HepG2 (cell line): ENCODE measurements at regions not wholly inside any gene's neighbourhood (a gene's known extent, or its start where the extent isn't known, plus 50 kb on each side); places are given as distances from the start of the nearest gene placed in this dataset.

Experiments used
- ASH2L ChIP-seq: fragments of 300-600, 200-600 bp; sonication (generic); IDR thresholded peaks from 2 replicates; pipeline ENCODE4 v1.7.0; 2017; ENCODE audit warnings: low read depth, mild to moderate bottlenecking, moderate library complexity, mixed read lengths, low read length; ENCODE audit not compliant: insufficient read length
- CEBPB ChIP-seq: IDR thresholded peaks from 2 replicates; pipeline ENCODE4 v1.6.1; 2011; ENCODE audit warnings: low read depth, low read length, improper control_type of control experiment, borderline replicate concordance
- CEBPG ChIP-seq: IDR thresholded peaks from 2 replicates; pipeline ENCODE4 v1.6.1; 2016
- ESRRA ChIP-seq: sonication (generic); formaldehyde crosslinking; IDR thresholded peaks from 2 replicates; pipeline ENCODE4 v1.5.1; 2020; ENCODE audit warnings: mild to moderate bottlenecking, low read depth, missing genetic modification reagents
- KLF13 ChIP-seq: sonication (generic); formaldehyde crosslinking; IDR thresholded peaks from 2 replicates; pipeline ENCODE4 v1.4.0; 2020; ENCODE audit warnings: mild to moderate bottlenecking, missing genetic modification reagents
- NCOA5 ChIP-seq: sonication (generic); formaldehyde crosslinking; IDR thresholded peaks from 2 replicates; pipeline ENCODE4 v1.4.0; 2020; ENCODE audit warnings: missing genetic modification reagents
- SALL2 ChIP-seq: sonication (generic); formaldehyde crosslinking; IDR thresholded peaks from 2 replicates; pipeline ENCODE4 v1.8.1; 2023; ENCODE audit warnings: mild to moderate bottlenecking, missing genetic modification reagents, inconsistent platforms
- SIX1 ChIP-seq: sonication (generic); formaldehyde crosslinking; IDR thresholded peaks from 2 replicates; pipeline ENCODE4 v1.4.0; 2020; ENCODE audit warnings: missing genetic modification reagents, borderline replicate concordance
- SP2 ChIP-seq: sonication (generic); formaldehyde crosslinking; IDR thresholded peaks from 2 replicates; pipeline ENCODE4 v1.5.1; 2020; ENCODE audit warnings: mild to moderate bottlenecking, missing genetic modification reagents
- STAT5B ChIP-seq: sonication (generic); formaldehyde crosslinking; IDR thresholded peaks from 2 replicates; pipeline ENCODE4 v1.4.0; 2020; ENCODE audit warnings: missing genetic modification reagents
- TEAD3 ChIP-seq: optimal IDR thresholded peaks from 2 replicates; pipeline ENCODE3; 2016; ENCODE audit warnings: borderline replicate concordance
- ZBTB3 ChIP-seq: sonication (generic); formaldehyde crosslinking; IDR thresholded peaks from 2 replicates; pipeline ENCODE4 v1.4.0; 2020; ENCODE audit warnings: low read depth, mild to moderate bottlenecking, moderate library complexity, missing genetic modification reagents, borderline replicate concordance
- ZNF138 ChIP-seq: sonication (generic); formaldehyde crosslinking; IDR thresholded peaks from 2 replicates; pipeline ENCODE4 v1.5.0; 2020; ENCODE audit warnings: mild to moderate bottlenecking, low read depth, missing genetic modification reagents
- ZNF17 ChIP-seq: sonication (generic); formaldehyde crosslinking; IDR thresholded peaks from 2 replicates; pipeline ENCODE4 v1.5.0; 2020; ENCODE audit warnings: mild to moderate bottlenecking, missing genetic modification reagents
- ZNF678 ChIP-seq: sonication (generic); formaldehyde crosslinking; IDR thresholded peaks from 2 replicates; pipeline ENCODE4 v1.4.0; 2020; ENCODE audit warnings: mild to moderate bottlenecking, missing genetic modification reagents
- ZNF777 ChIP-seq: sonication (generic); formaldehyde crosslinking; IDR thresholded peaks from 2 replicates; pipeline ENCODE4 v1.4.0; 2020; ENCODE audit warnings: missing genetic modification reagents
- ZNF781 ChIP-seq: sonication (generic); formaldehyde crosslinking; IDR thresholded peaks from 2 replicates; pipeline ENCODE4 v1.5.1; 2020; ENCODE audit warnings: borderline replicate concordance, mild to moderate bottlenecking, missing genetic modification reagents; ENCODE audit errors: not compliant biosample characterization
- ZNF839 ChIP-seq: sonication (generic); formaldehyde crosslinking; IDR thresholded peaks from 2 replicates; pipeline ENCODE4 v1.4.0; 2020; ENCODE audit warnings: missing genetic modification reagents, mild to moderate bottlenecking, borderline replicate concordance
- ZSCAN22 ChIP-seq: sonication (generic); formaldehyde crosslinking; IDR thresholded peaks from 2 replicates; pipeline ENCODE4 v1.4.0; 2020; ENCODE audit warnings: mild to moderate bottlenecking, missing genetic modification reagents
- TF ChIP-seq, protein P1 (sequence below): IDR thresholded peaks from 2 replicates; pipeline ENCODE4 v1.4.0; 2020; ENCODE audit warnings: mild to moderate bottlenecking, missing genetic modification reagents
- TF ChIP-seq, protein P2 (sequence below): sonication (generic); formaldehyde crosslinking; IDR thresholded peaks from 2 replicates; pipeline ENCODE4 v1.5.0; 2020; ENCODE audit warnings: missing genetic modification reagents
- TF ChIP-seq, protein P3 (sequence below): sonication (generic); formaldehyde crosslinking; IDR thresholded peaks from 2 replicates; pipeline ENCODE4 v1.5.0; 2020; ENCODE audit warnings: mild to moderate bottlenecking, missing genetic modification reagents
- TF ChIP-seq, protein P4 (sequence below): IDR thresholded peaks from 2 replicates; pipeline ENCODE4 v1.6.1; 2016; ENCODE audit warnings: low read depth

DNA sequence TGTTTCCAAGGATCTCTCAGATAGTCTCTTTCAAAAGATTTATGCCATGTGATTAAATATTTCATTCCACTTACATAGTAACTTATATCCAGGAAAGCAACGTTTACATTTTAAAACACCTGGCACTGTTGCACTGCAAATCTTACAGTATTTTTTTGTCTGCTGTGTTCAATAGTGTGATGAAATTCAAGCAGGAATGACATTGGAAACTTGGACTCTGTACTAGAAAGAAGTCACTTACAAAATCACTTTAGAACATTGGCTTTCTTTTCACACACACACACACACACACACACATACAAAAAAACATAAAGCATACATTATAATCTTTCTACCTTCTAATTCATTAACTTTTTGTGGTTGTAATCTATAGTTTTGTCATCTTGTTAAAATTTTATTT, 66.2 kb upstream of the USP15 start (continued):
- no peak for TF ChIP-seq ZNF839
- no peak for TF ChIP-seq STAT5B
- TF ChIP-seq, protein P1, sequence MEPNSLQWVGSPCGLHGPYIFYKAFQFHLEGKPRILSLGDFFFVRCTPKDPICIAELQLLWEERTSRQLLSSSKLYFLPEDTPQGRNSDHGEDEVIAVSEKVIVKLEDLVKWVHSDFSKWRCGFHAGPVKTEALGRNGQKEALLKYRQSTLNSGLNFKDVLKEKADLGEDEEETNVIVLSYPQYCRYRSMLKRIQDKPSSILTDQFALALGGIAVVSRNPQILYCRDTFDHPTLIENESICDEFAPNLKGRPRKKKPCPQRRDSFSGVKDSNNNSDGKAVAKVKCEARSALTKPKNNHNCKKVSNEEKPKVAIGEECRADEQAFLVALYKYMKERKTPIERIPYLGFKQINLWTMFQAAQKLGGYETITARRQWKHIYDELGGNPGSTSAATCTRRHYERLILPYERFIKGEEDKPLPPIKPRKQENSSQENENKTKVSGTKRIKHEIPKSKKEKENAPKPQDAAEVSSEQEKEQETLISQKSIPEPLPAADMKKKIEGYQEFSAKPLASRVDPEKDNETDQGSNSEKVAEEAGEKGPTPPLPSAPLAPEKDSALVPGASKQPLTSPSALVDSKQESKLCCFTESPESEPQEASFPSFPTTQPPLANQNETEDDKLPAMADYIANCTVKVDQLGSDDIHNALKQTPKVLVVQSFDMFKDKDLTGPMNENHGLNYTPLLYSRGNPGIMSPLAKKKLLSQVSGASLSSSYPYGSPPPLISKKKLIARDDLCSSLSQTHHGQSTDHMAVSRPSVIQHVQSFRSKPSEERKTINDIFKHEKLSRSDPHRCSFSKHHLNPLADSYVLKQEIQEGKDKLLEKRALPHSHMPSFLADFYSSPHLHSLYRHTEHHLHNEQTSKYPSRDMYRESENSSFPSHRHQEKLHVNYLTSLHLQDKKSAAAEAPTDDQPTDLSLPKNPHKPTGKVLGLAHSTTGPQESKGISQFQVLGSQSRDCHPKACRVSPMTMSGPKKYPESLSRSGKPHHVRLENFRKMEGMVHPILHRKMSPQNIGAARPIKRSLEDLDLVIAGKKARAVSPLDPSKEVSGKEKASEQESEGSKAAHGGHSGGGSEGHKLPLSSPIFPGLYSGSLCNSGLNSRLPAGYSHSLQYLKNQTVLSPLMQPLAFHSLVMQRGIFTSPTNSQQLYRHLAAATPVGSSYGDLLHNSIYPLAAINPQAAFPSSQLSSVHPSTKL (CRISPR knock-in tag): peak; percentile 38; the same call in 1 of the 2 replicates
- TF ChIP-seq SALL2 (CRISPR knock-in tag): no peak
- no peak for TF ChIP-seq KLF13
- no peak for TF ChIP-seq ZNF678 (CRISPR knock-in tag)
- no peak for TF ChIP-seq ESRRA (CRISPR knock-in tag)
- no peak for TF ChIP-seq ZNF138 (CRISPR knock-in tag)
- no peak for TF ChIP-seq ZNF781
- no peak for TF ChIP-seq ZNF777 (CRISPR knock-in tag)
- no peak for TF ChIP-seq ASH2L
- TF ChIP-seq, protein P2, sequence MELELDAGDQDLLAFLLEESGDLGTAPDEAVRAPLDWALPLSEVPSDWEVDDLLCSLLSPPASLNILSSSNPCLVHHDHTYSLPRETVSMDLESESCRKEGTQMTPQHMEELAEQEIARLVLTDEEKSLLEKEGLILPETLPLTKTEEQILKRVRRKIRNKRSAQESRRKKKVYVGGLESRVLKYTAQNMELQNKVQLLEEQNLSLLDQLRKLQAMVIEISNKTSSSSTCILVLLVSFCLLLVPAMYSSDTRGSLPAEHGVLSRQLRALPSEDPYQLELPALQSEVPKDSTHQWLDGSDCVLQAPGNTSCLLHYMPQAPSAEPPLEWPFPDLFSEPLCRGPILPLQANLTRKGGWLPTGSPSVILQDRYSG (CRISPR knock-in tag): no peak
- no peak for TF ChIP-seq SP2 (CRISPR knock-in tag)
- TF ChIP-seq, protein P3, sequence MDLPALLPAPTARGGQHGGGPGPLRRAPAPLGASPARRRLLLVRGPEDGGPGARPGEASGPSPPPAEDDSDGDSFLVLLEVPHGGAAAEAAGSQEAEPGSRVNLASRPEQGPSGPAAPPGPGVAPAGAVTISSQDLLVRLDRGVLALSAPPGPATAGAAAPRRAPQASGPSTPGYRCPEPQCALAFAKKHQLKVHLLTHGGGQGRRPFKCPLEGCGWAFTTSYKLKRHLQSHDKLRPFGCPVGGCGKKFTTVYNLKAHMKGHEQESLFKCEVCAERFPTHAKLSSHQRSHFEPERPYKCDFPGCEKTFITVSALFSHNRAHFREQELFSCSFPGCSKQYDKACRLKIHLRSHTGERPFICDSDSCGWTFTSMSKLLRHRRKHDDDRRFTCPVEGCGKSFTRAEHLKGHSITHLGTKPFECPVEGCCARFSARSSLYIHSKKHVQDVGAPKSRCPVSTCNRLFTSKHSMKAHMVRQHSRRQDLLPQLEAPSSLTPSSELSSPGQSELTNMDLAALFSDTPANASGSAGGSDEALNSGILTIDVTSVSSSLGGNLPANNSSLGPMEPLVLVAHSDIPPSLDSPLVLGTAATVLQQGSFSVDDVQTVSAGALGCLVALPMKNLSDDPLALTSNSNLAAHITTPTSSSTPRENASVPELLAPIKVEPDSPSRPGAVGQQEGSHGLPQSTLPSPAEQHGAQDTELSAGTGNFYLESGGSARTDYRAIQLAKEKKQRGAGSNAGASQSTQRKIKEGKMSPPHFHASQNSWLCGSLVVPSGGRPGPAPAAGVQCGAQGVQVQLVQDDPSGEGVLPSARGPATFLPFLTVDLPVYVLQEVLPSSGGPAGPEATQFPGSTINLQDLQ (CRISPR knock-in tag): no peak
- TF ChIP-seq TEAD3 (CRISPR knock-in tag): no peak
- TF ChIP-seq, protein P4, sequence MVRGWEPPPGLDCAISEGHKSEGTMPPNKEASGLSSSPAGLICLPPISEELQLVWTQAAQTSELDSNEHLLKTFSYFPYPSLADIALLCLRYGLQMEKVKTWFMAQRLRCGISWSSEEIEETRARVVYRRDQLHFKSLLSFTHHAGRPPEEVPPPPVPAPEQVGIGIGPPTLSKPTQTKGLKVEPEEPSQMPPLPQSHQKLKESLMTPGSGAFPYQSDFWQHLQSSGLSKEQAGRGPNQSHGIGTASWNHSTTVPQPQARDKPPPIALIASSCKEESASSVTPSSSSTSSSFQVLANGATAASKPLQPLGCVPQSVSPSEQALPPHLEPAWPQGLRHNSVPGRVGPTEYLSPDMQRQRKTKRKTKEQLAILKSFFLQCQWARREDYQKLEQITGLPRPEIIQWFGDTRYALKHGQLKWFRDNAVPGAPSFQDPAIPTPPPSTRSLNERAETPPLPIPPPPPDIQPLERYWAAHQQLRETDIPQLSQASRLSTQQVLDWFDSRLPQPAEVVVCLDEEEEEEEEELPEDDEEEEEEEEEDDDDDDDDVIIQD (CRISPR knock-in tag): no peak
- TF ChIP-seq CEBPG (CRISPR knock-in tag): peak; percentile 70
- no peak for TF ChIP-seq SIX1 (CRISPR knock-in tag)
- TF ChIP-seq ZBTB3 (CRISPR knock-in tag): no peak
- TF ChIP-seq ZNF17 (CRISPR knock-in tag): no peak
- TF ChIP-seq ZSCAN22 (CRISPR knock-in tag): no peak
- TF ChIP-seq CEBPB: peak; percentile 50; the same call in 1 of the 2 replicates
- no peak for TF ChIP-seq NCOA5 (CRISPR knock-in tag)
- TF ChIP-seq, all 625 proteins: peak for 13
